CD4-positive, alpha-beta T cell treated with Interleukin-1 beta for 1 hour (primary cell): ENCODE measurements at regions not wholly inside any gene's neighbourhood (a gene's known extent, or its start where the extent isn't known, plus 50 kb on each side); places are given as distances from the start of the nearest gene placed in this dataset.

ENCODE experiments used
- DNase-seq, 2 donors: peaks; one replicate each; pipeline ENCODE4 v3.0.0-alpha.2; 2020 to 2022

DNA sequence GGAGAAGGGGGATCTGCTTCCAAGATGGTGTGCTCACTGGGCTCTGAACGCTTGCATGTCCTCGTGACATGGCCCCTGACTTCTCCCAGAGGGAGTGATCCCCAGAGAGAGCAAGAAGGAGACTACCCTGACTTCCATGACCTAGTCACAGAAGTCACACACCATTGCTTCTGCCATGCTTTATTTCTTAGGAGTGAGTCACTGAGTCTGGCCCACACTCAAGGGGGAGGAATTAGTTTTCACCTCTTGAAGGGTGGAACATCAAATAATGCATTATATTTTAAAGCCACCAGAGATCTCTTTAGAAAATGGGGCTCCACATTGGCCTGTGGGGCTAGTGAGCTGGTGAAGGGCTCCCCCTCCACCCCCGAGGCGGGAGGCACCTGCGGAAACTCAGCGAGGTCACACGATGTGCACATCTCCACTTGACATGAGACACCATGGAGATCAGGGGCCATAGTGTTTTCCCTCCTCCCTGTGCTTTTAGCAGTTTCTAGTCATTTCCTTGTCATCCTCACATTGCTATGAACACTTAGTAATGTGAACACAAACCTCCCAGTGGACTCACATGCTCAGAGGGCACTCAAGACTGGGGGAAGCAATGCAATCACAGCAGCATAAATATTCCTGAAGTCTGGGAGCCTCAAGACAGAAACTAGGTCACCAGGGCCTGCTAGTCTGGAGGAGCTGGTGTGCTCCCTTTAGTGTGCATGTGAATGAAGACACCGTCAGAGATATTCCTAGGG lies 87.4 kb upstream of the FZD10 start:
- no peak for DNase-seq

DNA sequence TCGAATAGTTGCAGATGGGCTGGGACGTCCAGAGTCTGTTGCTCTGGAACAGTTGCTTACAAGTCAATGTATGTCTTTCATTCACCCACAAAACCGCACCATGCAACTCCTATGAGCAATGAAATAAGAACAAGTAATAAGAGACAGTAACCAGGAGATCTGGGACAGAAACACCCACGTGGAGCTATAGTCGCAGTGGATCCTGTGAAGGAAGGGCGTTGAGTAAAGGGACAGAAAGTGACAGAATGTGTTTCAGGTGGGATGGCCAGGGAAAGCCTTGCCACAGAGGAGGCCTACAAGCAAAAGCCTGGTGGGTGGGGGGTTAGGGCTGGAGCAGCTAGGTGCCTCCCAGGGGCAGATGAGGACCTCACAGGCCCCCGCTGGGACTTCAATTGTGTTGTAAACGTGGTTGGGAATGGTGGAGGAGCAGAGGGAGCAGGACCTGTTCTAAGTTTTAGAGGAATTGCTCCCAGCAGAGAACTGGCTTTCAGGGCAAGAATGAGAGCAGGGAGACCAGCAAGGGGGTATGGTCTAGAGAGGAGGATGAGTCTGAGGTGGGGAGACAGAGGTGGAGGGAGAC lies 86.7 kb upstream of the FZD10 start:
- no peak for DNase-seq

DNA sequence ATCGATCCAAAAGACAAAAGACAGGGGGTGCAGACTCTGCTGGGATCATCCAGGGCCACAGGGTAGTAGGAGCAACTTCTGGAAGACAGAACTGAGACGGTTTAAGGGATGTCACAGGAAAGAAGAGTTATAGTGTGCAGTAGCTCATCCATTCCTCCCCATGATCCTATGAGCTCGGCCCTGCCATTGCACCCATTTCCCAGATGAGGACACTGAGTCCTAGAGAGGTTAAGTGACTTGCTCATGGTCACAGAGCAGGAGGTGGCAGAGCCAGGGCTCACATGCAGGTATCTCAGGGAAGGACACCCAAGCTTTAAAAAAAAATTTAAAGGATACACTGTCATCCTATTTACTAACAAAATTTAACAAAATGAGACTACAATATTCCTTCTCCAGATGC lies 86.1 kb upstream of the FZD10 start:
- no peak for DNase-seq

DNA sequence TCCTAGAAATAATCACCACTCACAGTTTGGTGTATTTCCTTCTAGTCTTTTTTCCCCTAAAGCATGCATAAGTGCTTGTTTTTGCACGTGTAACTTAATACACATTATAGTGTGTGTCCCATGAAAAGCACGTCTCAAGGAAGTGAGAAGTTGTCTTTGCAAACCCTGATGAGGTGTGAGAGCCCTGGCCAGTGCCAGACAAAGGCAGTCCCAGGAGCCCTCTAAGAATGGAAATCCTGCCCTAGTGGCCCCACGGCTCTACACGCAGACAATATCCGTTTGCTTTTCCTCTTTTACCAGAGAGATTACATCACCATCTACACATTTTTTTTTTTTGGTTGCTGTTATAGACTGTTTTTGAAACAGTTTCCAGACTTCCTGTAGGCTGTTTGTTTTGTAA lies 85.5 kb upstream of the FZD10 start:
- no peak for DNase-seq

DNA sequence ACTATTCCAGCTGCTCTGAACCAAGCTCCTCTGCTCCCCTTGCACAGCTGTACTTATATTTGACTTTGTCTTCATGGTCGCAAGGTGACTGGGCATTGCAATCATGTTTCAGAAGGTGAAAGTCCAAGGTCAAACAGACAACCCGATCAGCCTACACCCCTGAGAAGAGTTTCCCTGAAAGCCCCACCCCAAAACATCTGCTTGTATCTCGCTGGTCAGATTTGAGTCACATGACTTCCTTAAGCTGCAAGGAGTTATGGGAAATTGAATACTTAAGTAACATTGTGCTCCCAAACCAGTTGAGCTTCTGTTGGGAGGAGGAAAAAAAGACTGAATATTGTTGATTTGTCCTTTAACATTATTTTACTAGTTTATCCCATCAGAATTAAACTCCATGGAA lies 83.4 kb upstream of the FZD10 start:
- no peak for DNase-seq

DNA sequence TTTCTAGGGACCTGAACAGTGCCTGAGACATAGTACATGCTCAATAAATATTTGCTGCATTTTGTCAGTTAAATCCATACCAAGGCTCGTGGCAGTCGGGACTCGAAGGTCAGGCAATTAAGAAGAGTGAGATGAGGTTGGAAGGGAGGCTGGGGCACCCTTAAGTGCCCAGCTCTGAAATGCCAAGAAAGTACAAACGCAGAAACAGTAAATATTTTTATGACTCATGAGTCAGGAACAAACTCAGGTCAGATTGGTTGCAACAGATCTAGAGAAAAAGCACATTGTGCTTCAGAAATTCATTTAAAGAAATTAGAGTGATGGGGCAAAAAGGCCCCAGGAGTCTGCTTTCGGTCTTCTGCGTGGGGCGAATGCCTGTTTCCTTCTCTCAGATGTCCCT lies 83.0 kb upstream of the FZD10 start:
- no peak for DNase-seq

DNA sequence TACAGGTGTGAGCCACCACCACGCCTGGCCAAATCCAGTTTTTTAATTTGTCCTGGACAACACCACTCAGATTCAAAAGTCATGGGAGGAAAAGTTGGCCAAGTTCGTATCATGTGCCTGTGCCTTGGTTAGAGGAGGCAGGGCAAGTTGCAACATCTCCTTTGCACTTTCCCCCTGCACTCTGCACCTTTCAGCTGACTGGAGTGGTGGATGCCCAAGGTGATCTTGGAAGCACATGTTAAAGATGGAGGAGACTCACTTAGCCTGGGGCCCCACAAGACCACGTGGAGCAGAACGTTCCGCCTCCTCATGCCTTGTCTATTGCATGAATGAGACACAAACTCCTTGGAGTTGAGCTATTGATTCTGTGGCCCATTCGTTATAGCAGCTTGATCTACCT lies 82.1 kb upstream of the FZD10 start:
- DNase-seq, result no peak

DNA sequence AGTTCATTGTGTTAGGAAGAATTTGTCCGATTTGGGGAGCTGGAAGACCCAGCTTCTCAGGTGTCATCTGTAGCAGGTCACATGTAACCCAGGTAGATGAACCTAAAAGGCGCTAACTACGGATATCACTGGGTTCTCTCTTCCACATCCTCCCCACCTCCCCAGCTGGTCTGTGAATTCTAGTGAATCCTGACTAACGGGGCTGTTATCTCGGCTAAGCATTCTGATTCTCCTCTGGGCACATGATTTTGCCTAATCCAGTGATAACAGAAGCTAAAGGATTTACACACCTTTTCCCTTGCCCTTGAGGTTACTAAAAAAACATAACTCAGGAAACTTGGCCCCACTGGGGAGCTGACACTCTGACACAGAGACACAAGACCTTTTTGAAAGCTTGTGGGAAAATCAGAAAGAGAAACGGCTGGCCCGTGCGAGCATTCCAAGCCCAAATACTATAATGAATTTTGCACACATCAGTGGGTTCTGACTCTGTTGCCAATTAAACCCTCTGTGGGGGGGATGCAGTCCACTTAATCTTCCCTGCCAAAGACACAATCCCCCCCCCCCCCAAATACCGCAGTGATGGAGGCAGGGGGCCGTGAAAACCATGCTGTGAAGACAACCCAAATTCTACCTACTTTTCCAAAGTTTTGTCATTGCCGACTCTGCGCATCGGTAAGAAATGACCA lies 81.0 kb upstream of the FZD10 start:
- DNase-seq, result no peak

DNA sequence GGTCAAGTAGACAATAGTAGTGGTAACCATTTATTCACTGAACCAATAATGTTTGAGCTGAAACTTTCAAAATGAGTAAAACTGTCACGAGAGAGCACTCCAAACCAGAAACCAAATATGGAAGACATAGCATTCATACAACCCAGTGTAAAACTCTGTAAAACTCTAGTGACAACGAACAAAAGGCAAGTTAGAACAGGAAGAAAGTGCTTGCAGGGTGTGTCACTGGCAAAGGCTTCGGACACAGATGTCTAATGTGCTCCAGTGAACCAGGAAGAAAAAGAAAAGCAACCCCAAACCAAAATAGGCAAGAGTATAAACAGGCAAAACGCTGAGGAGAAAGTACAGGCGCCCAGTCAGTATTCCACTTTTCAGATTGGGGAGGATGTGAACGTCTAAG lies 79.3 kb upstream of the FZD10 start:
- DNase-seq, result no peak

DNA sequence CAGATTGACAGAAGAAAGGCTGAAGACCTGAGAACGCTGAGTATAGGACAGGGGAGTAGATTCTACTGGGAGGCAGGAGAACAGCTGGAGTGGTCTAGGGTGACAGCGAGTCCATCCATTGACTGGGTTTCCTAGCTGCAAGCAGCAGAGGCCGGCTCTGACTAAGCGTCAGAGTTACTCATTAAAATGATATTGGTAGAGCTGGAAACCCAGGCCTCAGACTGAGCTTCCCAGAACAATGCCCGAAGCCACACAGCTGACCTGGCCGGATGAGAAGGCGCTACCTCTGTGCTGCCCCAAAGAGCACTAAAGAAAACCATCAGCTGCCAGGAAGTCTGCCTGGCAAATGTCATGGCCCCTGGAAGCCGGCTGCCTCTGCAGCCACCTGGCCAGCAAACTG lies 78.5 kb upstream of the FZD10 start:
- no peak for DNase-seq

DNA sequence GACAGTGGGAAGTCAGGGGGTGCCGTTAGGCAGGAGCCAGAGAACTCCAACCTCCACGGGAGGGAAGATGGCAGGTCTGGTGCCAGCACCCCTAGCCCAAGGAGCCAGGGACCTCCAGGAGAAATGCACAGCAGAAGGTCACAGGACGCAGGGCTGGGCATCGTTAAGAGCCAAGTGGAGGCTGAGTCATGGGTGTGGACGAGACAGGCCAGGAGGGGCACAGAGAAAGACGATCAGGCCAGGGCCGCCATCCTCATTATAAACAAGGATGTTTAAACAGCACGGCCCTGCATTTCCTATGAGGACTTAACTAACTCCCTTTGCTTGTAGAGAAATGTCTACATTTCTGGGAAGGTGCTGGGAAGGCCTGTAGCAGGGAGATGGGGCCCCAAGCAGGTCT lies 77.9 kb upstream of the FZD10 start:
- no peak for DNase-seq

DNA sequence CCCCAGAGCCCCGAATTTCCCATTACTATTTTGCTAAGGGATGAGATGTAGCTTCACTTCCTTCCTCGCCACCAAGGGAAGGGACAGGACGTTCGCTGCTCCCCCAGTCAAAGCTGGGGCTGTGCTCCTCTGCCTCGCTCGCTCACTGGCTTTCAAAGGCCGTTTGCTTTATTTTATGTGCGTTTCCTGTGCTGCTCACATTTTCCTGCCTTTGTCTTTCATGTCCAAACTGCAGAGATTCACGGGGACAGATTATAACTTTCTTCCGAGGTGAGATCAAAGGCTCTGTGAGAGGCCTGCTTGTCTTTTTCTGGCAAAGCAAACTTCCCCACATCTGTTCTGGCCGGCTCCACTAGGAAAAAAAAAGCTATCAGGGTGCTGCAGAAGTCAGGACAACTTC lies 76.0 kb upstream of the FZD10 start:
- no peak for DNase-seq

DNA sequence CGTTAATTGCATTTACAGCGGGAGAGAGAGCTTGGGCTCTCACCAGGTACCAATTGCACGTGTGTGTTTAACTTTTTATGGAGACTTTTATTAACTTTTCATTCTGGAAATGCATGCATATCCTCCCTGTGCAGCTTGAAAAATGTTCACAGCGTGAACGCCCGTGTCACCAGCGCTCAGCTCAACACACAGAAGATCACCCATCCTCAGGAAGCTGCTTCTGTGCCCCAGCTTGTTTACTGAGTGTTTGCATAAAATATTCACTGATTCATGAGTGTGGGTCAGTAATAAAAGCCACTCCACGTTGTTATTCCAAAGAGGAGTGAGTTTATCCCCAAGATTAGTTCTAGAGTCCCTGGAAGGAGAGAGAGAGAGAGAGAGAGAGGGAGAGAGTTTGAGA lies 75.5 kb upstream of the FZD10 start:
- DNase-seq, result no peak

DNA sequence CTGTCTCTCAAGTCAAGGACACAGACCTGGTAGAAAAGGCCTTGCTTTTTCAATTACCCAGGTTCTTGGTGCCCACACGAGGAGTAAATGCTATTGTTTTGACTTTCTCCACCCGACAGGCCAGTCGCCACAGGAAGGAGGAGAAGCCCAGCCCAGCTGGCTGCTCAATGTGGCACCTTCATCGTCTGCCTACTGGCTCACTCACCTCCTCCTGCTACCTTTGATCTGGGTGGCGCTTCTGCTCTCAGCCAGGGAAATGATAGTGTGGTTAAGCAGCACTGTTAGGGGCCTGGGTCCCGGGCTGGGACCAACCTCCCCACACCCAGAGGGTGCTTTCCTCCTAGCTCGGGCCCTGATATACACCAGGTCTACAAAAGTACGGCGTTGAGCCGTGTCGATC lies 75.0 kb upstream of the FZD10 start:
- no peak for DNase-seq

DNA sequence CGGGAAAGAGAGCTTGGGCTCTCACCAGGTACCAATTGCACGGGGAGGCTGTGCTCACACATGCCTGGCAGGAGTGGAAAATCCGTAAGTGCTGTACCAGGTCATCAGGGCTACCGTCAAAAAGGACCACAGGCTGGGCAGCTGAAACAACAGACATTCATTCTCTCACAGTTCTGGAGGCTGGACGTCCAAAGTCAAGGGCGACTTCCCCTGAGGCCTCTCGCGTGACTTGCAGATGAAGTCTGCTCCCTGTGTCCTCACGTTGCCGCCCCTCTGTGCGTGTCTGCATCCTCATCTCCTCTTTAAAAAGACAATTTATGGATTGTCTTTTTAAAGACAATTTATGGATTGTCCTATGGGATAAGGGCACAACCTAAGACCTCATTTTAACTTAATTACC lies 73.8 kb upstream of the FZD10 start:
- DNase-seq, result no peak

DNA sequence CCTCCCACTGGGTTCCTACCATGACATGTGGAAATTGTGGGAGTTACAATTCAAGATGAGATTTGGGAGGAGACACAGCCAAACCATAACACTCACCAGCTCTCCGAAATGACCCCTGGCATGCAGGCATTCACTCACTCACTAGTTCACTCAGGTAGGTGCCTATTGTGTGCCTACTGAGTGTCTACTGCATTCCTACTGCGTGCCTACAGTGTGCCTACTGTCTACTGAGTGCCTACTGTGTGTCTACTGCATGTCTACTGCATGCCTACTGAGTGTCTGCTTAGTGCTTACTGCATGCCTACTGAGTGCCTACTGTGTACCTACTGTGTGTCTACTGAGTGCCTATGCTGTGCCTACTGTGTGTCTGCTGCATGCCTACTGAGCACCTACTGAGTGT lies 71.7 kb upstream of the FZD10 start:
- no peak for DNase-seq

DNA sequence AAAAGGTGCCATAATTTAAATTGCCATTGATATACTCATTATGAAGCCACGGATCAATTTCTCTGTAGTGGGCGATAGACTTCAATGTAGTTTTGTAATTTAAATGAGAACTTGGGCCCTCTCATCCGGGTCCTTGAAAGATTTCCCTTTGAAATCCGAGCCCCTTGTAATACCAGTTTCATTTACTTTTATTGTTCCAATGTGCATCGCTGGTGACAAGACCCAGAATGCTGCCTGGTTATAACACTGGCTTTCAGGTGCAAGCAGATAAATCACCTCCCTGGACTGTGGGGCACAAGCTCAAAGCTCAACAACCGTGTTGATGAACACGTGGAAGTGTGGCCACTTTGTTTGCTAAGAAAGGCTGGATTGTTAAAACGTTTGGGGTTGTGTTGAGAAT lies 68.9 kb upstream of the FZD10 start:
- no peak for DNase-seq

DNA sequence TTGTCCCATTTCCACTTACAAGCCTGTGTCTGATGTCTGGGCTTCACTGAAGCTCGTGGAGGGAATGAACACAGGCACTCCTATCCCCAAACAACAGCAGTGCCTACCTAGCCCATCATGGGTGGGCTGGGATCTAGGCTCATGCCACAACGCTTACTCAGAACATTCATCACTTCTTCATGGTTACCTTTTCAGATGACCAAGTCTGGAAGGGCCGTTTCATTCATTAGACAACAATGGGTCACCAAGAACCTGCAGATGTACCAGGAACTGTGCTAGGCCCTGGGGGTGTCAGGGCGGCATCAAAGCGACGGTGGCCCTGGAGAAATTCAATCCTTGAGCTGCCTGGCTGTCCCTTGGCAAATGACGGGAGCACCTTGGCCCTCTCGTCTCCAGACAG lies 64.9 kb upstream of the FZD10 start:
- DNase-seq, result no peak

DNA sequence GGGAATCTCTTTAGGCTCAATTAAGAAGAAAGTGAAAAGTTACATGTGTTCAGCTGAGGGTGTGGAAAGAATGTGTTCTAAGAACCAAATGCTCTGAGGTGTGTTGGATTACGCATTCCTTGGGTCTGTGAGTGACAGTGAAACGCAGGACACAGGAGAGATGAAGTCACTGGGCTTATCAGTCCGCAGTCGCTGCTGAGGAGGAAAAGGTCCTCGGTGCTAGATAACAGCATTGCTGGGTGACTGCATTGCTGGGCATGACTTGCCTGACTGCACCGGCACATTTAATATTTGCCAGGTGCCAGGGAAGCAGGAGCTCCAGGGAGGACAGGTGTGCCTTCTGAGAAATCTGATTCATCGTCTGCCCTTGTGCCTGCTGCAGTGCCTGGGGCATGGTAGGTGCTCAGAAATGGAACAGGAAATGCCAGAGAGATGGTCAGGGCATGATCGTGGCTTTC lies 64.4 kb upstream of the FZD10 start:
- DNase-seq, result no peak

DNA sequence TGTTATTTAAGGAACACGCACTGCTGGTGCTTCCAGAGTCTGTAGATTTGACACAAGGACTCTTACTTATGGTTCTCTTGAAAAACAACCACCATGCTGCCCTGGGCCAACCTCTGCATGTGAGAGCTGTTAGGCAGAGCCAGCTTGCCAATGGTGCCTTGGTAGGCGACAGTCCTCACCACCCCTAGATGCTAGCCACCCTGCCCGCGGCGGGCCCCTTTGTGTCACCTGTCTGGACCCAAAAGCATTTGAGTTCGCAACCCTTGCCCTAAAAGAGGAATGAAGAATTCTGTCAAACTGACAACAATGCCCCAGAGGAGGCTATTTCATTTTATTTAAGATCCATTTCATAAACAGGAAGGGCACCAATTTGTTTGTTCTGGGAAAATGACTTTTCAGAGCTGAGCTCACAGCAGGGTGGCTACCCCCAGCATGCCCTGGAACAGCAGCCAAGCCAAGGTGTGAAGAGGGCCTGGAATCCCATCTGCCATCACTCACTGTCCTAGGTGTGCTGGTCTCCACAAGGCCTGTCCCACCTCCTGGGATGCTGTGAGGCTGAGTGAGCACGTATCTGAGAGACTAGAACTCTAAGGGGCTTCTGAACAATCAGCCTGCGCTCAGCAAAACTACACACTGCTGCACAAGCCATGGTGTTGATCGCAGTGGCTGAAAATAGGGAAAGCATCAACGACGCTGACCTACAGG lies 63.8 kb upstream of the FZD10 start:
- no peak for DNase-seq

DNA sequence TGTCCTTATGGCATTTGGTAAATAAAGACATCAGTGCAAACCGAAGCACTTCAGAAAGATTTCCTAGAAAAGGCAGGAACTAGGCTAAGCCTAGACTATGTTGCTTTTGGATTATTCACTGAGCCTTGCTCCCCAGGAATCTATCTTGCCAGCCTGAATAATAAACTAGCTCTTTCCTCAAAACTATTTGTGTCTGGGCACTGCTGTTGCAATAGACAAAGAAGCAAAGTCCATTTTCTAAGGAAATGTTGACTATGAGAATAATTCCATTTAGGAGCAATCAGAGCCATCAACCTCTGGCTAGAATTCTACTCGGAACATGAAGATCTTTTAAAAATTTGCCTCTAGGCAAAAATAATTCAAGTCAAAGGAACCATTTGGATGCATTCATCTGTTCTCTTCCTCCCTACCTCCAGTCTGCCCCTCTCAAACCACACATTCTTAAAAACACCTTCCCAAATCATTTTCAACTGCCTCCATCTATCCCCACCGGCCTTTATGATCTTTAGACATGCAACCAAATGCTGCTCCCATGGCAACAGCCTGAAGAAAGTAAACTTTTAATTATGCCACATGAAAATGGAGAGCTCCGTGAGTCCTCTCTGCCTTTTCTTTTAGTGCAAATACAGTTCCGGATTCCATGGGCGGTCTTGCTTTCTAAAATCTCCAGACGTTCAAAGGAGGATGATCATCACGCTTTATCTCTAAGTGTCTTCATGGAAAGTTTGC lies 61.5 kb upstream of the FZD10 start:
- no peak for DNase-seq

DNA sequence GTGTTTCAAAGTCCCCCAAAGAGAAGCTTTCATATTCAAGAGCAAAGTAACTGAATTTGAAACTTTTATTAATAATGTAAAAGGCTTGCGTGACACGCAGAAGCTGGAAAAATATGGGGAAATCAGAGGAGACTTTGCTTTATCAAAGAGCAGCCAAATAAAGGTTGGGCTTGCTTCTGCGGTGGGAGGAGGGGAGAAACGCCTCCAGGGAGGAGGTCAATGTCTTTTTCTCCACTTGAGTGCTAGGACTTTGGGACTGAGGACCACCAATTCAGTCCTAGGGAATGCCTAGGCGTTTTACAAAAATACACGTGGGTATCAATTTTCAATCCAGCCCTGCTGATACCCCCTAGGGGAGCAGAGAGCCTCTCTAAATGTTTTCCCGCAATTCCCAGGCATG lies 60.9 kb upstream of the FZD10 start:
- DNase-seq, result no peak

DNA sequence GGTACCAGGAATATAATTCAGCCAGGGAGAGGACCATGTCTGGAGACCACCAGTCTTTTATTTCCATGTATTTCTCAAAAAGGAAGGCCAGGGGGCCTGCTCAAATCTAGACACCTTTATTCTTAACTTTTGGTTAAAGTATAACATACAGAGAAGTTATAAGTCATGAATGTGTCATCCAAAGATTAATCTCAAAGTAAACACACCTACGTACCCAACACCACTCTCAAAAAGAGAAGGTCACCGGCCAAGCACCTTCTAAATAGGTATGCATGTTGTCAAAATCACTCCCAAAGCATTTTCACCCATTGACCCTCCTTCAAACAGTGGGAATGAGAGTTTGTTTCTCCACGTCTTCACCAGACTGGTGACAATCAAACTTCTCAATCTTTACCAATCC lies 60.0 kb upstream of the FZD10 start:
- DNase-seq, result no peak
